ENCODE measurements at regions not wholly inside any gene's neighbourhood (a gene's known extent, or its start where the extent isn't known, plus 50 kb on each side); places are given as distances from the start of the nearest gene placed in this dataset.

DNA sequence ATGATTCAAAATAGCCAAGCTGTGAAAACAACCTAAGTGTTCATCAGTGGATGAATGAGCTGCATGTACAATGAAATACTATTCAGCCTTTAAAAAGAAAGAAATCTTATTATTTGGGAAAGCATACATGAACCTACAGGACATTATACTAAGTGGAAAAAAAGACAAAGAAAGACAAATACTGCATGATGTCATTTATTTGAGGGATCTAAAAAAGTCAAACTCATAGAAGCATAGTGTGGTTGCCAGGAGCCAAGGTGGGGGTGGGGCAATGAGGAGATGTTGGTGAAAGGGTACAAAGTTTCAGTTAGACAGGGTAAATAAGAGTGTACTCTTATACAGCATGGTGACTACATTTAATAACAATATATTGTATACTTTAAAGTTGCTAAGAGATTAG, 261.5 kb downstream of the PARP8 start:
- no peak overlapping the region for H3K27ac ChIP-seq
- ATAC-seq (ENCODE audit: low FRiP score in 2 of 2) (no peak), DNase-seq (no peak)
- no peaks in the 10 kb centered on the region for H3K27me3 ChIP-seq
- TF ChIP-seq EP300 (IDR thresholded peaks at IDR 0.05) (no peak), POLR2A (IDR thresholded peaks at IDR 0.05) (no peak), POLR2AphosphoS5 (IDR thresholded peaks at IDR 0.05) (no peak)
- TF ChIP-seq, protein P1, sequence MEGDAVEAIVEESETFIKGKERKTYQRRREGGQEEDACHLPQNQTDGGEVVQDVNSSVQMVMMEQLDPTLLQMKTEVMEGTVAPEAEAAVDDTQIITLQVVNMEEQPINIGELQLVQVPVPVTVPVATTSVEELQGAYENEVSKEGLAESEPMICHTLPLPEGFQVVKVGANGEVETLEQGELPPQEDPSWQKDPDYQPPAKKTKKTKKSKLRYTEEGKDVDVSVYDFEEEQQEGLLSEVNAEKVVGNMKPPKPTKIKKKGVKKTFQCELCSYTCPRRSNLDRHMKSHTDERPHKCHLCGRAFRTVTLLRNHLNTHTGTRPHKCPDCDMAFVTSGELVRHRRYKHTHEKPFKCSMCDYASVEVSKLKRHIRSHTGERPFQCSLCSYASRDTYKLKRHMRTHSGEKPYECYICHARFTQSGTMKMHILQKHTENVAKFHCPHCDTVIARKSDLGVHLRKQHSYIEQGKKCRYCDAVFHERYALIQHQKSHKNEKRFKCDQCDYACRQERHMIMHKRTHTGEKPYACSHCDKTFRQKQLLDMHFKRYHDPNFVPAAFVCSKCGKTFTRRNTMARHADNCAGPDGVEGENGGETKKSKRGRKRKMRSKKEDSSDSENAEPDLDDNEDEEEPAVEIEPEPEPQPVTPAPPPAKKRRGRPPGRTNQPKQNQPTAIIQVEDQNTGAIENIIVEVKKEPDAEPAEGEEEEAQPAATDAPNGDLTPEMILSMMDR (IDR thresholded peaks at IDR 0.05), result no peak
- H3K36me3 ChIP-seq, result no peaks in the 10 kb centered on the region
- H3K4me3 ChIP-seq, result no peak overlapping the region
- no peaks in the 10 kb centered on the region for H3K4me1 ChIP-seq
- no peaks in the 10 kb centered on the region for H3K9me3 ChIP-seq

DNA sequence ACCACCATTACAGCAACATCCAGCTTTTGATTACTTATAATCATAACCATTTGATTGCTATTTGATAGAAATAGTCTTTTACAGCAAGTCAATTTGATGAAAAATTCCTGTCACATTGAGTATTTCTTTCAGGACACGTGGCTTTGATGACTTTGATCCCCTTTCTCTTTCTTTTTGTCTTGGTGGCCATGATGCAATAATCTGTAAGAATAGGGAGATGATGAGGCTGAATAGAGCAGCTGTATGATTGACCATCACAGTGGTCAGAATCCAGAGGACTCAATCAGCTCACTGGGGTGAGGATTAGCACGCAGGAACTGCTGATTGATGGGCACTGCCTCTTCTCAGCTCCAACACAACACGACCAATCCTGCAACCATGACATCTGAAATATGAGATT, 262.7 kb downstream of the PARP8 start:
- no peaks in the 10 kb centered on the region for H3K36me3 ChIP-seq
- no peak for ATAC-seq (ENCODE audit: low FRiP score in 2 of 2)
- no peaks in the 10 kb centered on the region for H3K4me1 ChIP-seq
- TF ChIP-seq POLR2AphosphoS5 (IDR thresholded peaks at IDR 0.05) (no peak), POLR2A (IDR thresholded peaks at IDR 0.05) (no peak), EP300 (IDR thresholded peaks at IDR 0.05) (no peak)
- TF ChIP-seq, protein P1 (IDR thresholded peaks at IDR 0.05), result no peak
- H3K9me3 ChIP-seq, result no peaks in the 10 kb centered on the region
- WGBS, 2 donors, result 69 to 79% methylated on average over 3 of the region's 3 CpGs
- no peaks in the 10 kb centered on the region for H3K27me3 ChIP-seq
- no peak overlapping the region for H3K27ac ChIP-seq
- no peak overlapping the region for H3K4me3 ChIP-seq
- no peak for DNase-seq

DNA sequence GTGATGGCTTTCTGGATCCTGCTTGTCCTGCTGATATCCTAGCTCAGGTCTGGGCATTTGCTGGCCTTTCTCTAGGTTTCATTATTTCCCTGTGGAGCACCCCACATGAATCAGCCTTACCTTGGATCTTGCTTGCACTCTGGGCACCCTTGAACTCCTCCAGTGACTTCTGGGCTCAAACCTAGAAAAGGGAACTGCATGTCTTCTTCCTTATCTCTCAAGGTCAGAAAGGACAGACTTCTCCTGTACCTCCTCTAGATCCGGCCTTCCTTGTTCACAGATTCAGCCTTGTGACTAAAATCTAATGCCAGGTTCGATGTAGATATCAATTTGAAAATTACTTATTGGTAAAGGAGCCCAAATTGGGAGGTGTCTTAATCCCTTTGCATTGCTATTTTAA, 267.9 kb downstream of the PARP8 start:
- 80 to 92% methylated on average over 2 of the region's 2 CpGs for WGBS, 2 donors
- TF ChIP-seq POLR2AphosphoS5 (IDR thresholded peaks at IDR 0.05) (no peak), EP300 (IDR thresholded peaks at IDR 0.05) (no peak), POLR2A (IDR thresholded peaks at IDR 0.05) (no peak)
- TF ChIP-seq, protein P1 (IDR thresholded peaks at IDR 0.05), result no peak
- DNase-seq, result no peak
- H3K4me1 ChIP-seq, result no peaks in the 10 kb centered on the region
- ATAC-seq (ENCODE audit: low FRiP score in 2 of 2), result no peak
- H3K4me3 ChIP-seq, result no peak overlapping the region
- no peaks in the 10 kb centered on the region for H3K36me3 ChIP-seq
- no peaks in the 10 kb centered on the region for H3K9me3 ChIP-seq
- no peak overlapping the region for H3K27ac ChIP-seq
- H3K27me3 ChIP-seq, result no peaks in the 10 kb centered on the region

DNA sequence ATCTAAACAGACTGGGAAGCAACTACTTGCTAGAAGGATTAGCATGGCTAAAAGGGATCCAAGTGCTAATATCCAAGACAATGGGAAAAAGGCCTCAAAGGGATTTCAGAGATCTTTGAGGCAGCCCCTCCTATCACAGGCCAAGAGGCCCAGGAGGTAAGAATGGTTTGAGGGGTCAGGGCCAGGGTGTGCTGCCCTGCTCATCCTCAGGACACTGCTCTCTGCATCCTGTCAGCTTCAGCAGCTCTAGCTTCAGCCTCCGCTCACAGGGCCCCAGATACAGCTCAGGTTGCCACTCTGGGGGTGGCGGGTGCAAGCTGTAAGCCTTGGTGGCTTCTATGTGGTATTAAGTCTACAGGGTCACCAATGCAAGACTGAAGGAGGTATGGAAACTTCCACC, 278.7 kb downstream of the PARP8 start:
- Histone ChIP-seq H3K27me3 (no peaks in the 10 kb centered on the region), H3K9me3 (peaks cover 0 to 5% (median 2%) of the 10 kb centered on the region in 4 donors), H3K27ac (no peak overlapping the region), H3K4me1 (no peaks in the 10 kb centered on the region), H3K36me3 (no peaks in the 10 kb centered on the region), H3K4me3 (no peak overlapping the region)
- DNase-seq (no peak), ATAC-seq (ENCODE audit: low FRiP score in 2 of 2) (peak in 1 of 2 donors; percentile 37)
- WGBS, 2 donors, result 85 to 100% methylated on average over 2 of the region's 2 CpGs
- TF ChIP-seq POLR2A (IDR thresholded peaks at IDR 0.05) (no peak), EP300 (IDR thresholded peaks at IDR 0.05) (no peak), POLR2AphosphoS5 (IDR thresholded peaks at IDR 0.05) (no peak)
- TF ChIP-seq, protein P1 (IDR thresholded peaks at IDR 0.05), result no peak

DNA sequence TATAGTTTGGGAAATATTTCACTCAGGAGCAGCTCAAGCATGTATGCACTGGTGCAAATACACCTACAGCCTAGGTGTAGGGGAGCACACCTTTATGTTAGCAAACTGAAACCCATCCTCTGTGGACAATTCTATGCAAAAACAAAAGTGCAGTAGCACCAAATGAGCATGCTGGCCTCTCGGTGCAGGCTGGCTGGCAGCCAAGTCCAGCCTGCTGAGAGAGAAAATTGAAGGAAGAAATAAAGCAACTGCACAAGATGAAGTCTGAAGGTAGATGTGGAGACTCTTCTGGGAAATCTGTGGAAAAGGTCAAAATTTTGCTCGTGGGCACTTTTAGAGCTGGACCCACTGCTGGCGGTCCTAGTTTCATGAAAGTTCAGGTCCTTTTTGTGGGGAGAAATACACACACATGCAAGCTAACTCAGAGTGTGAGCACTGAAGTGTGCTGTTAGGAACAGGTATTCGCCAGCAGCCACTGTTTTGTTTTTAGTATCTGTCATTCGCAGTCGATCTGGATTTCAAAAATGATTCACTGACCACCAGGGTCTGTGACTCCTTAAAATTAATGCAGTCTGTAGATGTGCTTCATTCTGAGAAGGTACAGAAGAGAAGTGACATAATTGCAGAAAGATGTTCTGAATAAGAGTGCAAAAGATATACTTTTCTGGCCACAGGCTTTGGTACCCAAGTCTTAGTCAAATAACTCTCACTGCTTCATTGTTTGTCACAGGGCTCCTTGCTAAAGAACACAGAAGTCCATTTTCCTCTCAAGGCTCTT, 281.7 kb downstream of the PARP8 start:
- DNase-seq (no peak), ATAC-seq (ENCODE audit: low FRiP score in 2 of 2) (no peak)
- 64 to 71% methylated on average over 6 of the region's 6 CpGs for WGBS, 2 donors

More for the DNA sequence above, 281.7 kb downstream of the PARP8 start:
- Histone ChIP-seq H3K4me3 (no peak overlapping the region), H3K27ac (no peak overlapping the region), H3K27me3 (no peaks in the 10 kb centered on the region), H3K4me1 (no peaks in the 10 kb centered on the region), H3K36me3 (no peaks in the 10 kb centered on the region), H3K9me3 (peaks cover 0 to 2% (median 0%) of the 10 kb centered on the region in 4 donors)
- TF ChIP-seq, protein P1 (IDR thresholded peaks at IDR 0.05), result no peak
- no peak for TF ChIP-seq POLR2A (IDR thresholded peaks at IDR 0.05)
- TF ChIP-seq POLR2AphosphoS5 (IDR thresholded peaks at IDR 0.05), result no peak
- no peak for TF ChIP-seq EP300 (IDR thresholded peaks at IDR 0.05)

Measured in upper lobe of left lung (tissue), 6 donors.